ENCODE measurements at regions not wholly inside any gene's neighbourhood (a gene's known extent, or its start where the extent isn't known, plus 50 kb on each side); places are given as distances from the start of the nearest gene placed in this dataset.

DNA sequence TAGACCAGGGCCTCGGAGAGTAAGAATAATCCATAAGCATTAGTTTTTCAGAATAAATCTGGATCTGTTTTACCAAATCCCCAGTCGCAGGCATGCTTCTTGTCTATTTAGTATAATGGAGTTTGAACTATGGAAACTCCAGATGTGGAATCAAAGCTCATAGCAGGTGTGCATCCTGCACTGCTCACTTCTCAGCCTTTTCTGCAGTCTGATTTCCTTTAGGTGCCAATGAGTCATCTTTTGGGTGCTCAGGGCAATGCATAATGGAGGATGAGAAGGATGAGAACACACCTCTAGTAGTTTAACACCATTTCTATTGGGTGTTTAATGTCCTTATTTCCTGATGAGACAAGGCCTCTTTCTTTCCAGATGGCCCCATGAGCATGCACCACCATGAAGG is 961.2 kb downstream of the TMEM121 start:
- H3K4me3 ChIP-seq (ENCODE audit: insufficient read length, low read depth) = no peak overlapping the region
- DNase-seq (ENCODE audit: low read depth, low spot score) = no peak
- H3K4me1 ChIP-seq (ENCODE audit: insufficient read depth, insufficient read length) = no peaks in the 10 kb centered on the region
- no peaks in the 10 kb centered on the region for H3K36me3 ChIP-seq (ENCODE audit: insufficient read depth, insufficient read length, low read length)
- TF ChIP-seq ZNF274 (IDR thresholded peaks at IDR 0.05; ENCODE audit: low read depth, low read length) = no peak
- no peaks in the 10 kb centered on the region for H3K27me3 ChIP-seq (ENCODE audit: insufficient read depth, insufficient read length)
- no peak overlapping the region for H3K9ac ChIP-seq (ENCODE audit: insufficient read length, low read depth)
- H3K9me3 ChIP-seq (ENCODE audit: insufficient read depth, low read length) = peaks cover 5% of the 10 kb centered on the region; the same call in 1 of the 2 replicates

DNA sequence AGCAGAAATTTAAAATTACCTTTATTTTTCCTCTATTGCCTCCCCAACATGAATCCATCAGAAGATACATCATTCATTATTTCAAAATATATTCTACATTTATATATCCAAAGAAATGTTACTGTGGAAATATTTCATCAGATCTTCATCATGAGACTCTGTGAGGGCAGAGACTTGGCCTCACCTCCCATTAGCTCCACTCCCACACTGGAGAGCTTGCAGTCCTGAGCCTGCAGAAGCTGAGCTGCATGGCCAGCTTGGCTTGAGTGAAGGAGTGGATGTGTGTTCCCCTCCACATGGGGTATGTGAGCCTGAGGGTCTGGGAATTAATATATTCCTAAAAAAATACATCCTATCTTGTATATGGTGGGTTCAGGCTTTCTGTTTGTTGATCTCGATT is 961.9 kb downstream of the TMEM121 start:
- TF ChIP-seq YY1 (IDR thresholded peaks at IDR 0.05; ENCODE audit: insufficient read depth, insufficient read length) (no peak), SUZ12 (IDR thresholded peaks at IDR 0.05; ENCODE audit: extremely low read depth, insufficient read depth, insufficient read length) (no peak), ZNF274 (IDR thresholded peaks at IDR 0.05; ENCODE audit: low read depth, low read length) (no peak)
- H3K4me1 ChIP-seq (ENCODE audit: insufficient read depth, insufficient read length) = no peaks in the 10 kb centered on the region
- DNase-seq (ENCODE audit: low read depth, low spot score) = no peak
- peaks cover 5% of the 10 kb centered on the region; the same call in 1 of the 2 replicates for H3K9me3 ChIP-seq (ENCODE audit: insufficient read depth, low read length)
- no peaks in the 10 kb centered on the region for H3K36me3 ChIP-seq (ENCODE audit: insufficient read depth, insufficient read length, low read length)
- no peaks in the 10 kb centered on the region for H3K27me3 ChIP-seq (ENCODE audit: insufficient read depth, insufficient read length)
- H3K4me3 ChIP-seq (ENCODE audit: insufficient read length, low read depth) = no peak overlapping the region
- H3K9ac ChIP-seq (ENCODE audit: insufficient read length, low read depth) = no peak overlapping the region

DNA sequence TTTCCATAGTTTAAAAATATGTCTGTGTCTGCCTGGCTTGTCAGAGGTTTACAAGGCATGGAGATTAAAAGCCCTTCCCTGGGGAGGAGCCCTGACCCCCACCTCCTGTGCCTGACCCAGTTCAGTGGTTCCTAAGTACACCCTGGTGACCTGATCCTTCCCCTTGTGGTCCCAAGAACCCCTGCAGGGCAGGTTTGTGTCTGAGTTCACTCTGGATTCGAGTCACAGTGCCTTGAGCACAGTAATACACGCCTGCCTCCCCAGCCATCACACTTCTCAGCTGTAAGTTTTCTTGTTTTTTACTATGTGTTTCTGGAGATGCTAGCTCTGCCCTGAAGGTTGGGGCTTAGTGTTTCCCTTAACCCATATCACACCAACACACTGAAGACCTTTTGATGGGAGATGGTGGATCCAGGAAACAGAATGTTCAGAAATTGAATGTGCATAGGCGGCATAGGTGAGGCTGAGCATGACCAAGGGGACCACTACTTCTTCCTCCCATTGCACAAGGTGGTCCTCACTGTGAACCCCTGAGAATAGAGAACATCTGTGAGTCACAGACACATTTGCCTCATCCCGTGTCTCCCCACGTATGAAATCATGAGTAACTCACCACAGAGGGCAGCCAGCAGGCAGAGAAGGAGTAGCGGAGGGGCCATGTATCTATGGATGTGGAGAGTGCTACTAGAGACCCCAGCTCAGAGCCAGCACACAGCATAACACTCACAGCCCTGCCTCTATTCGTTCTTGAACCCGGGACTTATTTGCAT is 962.9 kb downstream of the TMEM121 start:
- TF ChIP-seq YY1 (IDR thresholded peaks at IDR 0.05; ENCODE audit: insufficient read depth, insufficient read length) (no peak), ZNF274 (IDR thresholded peaks at IDR 0.05; ENCODE audit: low read depth, low read length) (no peak), SUZ12 (IDR thresholded peaks at IDR 0.05; ENCODE audit: extremely low read depth, insufficient read depth, insufficient read length) (no peak)
- DNase-seq (ENCODE audit: low read depth, low spot score) = no peak
- Histone ChIP-seq H3K4me1 (ENCODE audit: insufficient read depth, insufficient read length) (no peaks in the 10 kb centered on the region), H3K36me3 (ENCODE audit: insufficient read depth, insufficient read length, low read length) (no peaks in the 10 kb centered on the region), H3K9me3 (ENCODE audit: insufficient read depth, low read length) (peaks cover 5% of the 10 kb centered on the region; the same call in 1 of the 2 replicates), H3K4me3 (ENCODE audit: insufficient read length, low read depth) (no peak overlapping the region), H3K9ac (ENCODE audit: insufficient read length, low read depth) (no peak overlapping the region), H3K27me3 (ENCODE audit: insufficient read depth, insufficient read length) (no peaks in the 10 kb centered on the region)

DNA sequence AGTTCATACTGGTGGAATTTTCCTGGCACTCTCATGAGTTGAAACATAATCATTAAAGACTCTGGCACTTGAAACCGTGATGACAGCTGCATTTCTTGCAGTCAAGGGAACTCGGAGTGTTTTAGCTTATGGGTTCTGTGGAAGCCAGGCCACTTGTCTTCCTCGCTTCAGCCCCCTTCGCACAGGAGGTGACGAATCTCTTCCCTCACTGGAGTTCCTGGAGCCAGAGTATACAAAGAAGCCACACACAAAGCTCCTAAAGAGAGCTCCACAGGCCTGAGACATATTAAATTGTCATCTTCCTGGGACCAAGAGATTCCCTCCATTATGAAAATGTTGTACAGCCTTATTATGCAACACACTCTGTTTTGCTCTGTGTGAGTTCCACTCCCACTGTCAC is 964.1 kb downstream of the TMEM121 start:
- H3K9ac ChIP-seq (ENCODE audit: insufficient read length, low read depth) = no peak overlapping the region
- no peaks in the 10 kb centered on the region for H3K36me3 ChIP-seq (ENCODE audit: insufficient read depth, insufficient read length, low read length)
- no peak for DNase-seq (ENCODE audit: low read depth, low spot score)
- no peaks in the 10 kb centered on the region for H3K4me1 ChIP-seq (ENCODE audit: insufficient read depth, insufficient read length)
- H3K27me3 ChIP-seq (ENCODE audit: insufficient read depth, insufficient read length) = no peaks in the 10 kb centered on the region
- H3K9me3 ChIP-seq (ENCODE audit: insufficient read depth, low read length) = peaks cover 5% of the 10 kb centered on the region; the same call in 1 of the 2 replicates
- no peak for TF ChIP-seq SUZ12 (IDR thresholded peaks at IDR 0.05; ENCODE audit: extremely low read depth, insufficient read depth, insufficient read length)
- no peak for TF ChIP-seq YY1 (IDR thresholded peaks at IDR 0.05; ENCODE audit: insufficient read depth, insufficient read length)
- TF ChIP-seq ZNF274 (IDR thresholded peaks at IDR 0.05; ENCODE audit: low read depth, low read length) = no peak
- H3K4me3 ChIP-seq (ENCODE audit: insufficient read length, low read depth) = no peak overlapping the region

DNA sequence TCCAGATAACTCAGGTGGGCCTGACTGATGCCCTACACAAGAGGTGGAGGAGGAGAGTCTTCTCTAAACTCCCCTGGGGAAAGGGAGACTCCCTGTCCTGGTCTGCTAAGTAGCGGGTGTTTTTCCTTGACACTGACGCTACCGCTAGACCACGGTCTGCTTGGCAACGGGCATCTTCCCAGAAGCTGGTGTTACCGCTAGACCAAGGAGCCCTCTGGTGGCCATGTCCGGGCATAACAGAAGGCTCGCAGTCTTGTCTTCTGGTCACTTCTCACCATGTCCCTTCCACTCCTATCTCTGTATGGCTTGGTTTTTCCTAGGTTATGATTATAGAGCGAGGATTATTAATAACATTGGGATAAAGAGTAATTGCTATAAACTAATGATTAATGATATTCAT is 965.5 kb downstream of the TMEM121 start:
- H3K9me3 ChIP-seq (ENCODE audit: insufficient read depth, low read length) = peaks cover 5% of the 10 kb centered on the region; the same call in 1 of the 2 replicates
- TF ChIP-seq SUZ12 (IDR thresholded peaks at IDR 0.05; ENCODE audit: extremely low read depth, insufficient read depth, insufficient read length) (no peak), YY1 (IDR thresholded peaks at IDR 0.05; ENCODE audit: insufficient read depth, insufficient read length) (no peak), ZNF274 (IDR thresholded peaks at IDR 0.05; ENCODE audit: low read depth, low read length) (no peak)

DNA sequence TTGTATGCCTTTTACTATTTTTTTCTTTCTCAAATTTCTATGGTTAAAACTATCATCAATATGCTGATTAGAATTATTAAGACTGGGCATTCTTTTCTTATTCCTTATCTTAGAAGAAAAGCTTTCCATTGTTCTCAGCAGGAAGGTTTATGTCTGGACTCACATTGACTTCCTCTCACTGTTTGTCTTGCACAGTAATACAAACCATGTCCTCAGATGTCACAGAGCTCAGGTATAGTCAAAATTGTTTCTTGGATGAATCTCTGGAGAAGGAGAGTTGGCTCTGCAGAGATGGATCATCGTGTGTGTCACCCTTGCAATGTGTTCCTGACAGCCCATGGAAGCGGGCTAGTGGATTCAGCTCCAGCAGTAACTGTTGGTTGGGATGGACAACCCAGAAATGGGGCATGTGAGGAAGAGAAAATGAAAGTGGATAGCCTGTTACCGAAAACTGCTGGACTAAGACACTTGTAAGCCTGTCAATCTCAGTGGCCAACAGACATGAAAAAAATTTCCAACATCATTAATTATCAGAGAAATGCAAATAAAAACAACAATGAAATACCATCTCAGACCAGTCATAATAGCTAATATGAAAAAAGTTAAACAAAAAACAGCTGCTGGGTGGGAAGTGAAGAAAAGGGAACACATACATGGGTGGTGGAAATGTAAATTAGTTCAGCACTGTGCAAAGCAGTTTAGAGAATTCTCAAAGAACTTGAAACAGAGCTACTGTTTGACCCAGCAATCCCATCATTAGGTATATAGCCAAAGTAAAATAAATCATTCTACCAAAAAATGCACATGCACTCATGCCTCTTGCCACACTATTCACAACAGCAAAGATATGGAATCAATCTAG is 967.8 kb downstream of the TMEM121 start:
- H3K27me3 ChIP-seq (ENCODE audit: insufficient read depth, insufficient read length) = no peaks in the 10 kb centered on the region
- H3K4me3 ChIP-seq (ENCODE audit: insufficient read length, low read depth) = no peak overlapping the region
- no peak for DNase-seq (ENCODE audit: low read depth, low spot score)
- H3K9me3 ChIP-seq (ENCODE audit: insufficient read depth, low read length) = peaks cover 5% of the 10 kb centered on the region; the same call in 1 of the 2 replicates
- H3K9ac ChIP-seq (ENCODE audit: insufficient read length, low read depth) = no peak overlapping the region
- no peak for TF ChIP-seq YY1 (IDR thresholded peaks at IDR 0.05; ENCODE audit: insufficient read depth, insufficient read length)
- H3K36me3 ChIP-seq (ENCODE audit: insufficient read depth, insufficient read length, low read length) = no peaks in the 10 kb centered on the region
- no peaks in the 10 kb centered on the region for H3K4me1 ChIP-seq (ENCODE audit: insufficient read depth, insufficient read length)

More for the DNA sequence above, 965.5 kb downstream of the TMEM121 start:
- Histone ChIP-seq H3K9ac (ENCODE audit: insufficient read length, low read depth) (no peak overlapping the region), H3K36me3 (ENCODE audit: insufficient read depth, insufficient read length, low read length) (no peaks in the 10 kb centered on the region), H3K27me3 (ENCODE audit: insufficient read depth, insufficient read length) (no peaks in the 10 kb centered on the region), H3K4me1 (ENCODE audit: insufficient read depth, insufficient read length) (no peaks in the 10 kb centered on the region), H3K4me3 (ENCODE audit: insufficient read length, low read depth) (no peak overlapping the region)
- DNase-seq (ENCODE audit: low read depth, low spot score) = no peak

DNA sequence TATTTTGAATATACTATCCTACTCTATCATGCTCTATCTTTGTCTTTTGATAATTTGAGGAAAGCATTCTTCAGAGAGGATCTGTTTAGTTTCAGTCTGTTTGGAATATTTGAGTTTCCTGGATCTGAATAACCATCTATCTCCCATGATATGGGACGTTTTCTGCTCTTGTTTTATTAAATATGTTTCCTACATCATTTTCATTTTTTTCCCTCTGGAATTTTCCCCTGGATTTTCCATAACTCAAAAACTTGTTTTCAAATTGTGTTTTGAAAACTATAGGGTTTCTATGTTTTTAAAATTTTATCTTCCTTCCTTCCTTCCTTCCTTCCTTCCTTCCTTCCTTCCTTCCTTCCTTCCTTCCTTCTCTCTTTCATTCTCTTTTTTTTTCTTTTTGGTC is 974.2 kb downstream of the TMEM121 start:
- peaks cover 5% of the 10 kb centered on the region for H3K27me3 ChIP-seq (ENCODE audit: insufficient read depth, insufficient read length)
- H3K4me1 ChIP-seq (ENCODE audit: insufficient read depth, insufficient read length) = no peaks in the 10 kb centered on the region
- no peaks in the 10 kb centered on the region for H3K9me3 ChIP-seq (ENCODE audit: insufficient read depth, low read length)
- H3K36me3 ChIP-seq (ENCODE audit: insufficient read depth, insufficient read length, low read length) = no peaks in the 10 kb centered on the region
- no peak overlapping the region for H3K4me3 ChIP-seq (ENCODE audit: insufficient read length, low read depth)
- no peak for DNase-seq (ENCODE audit: low read depth, low spot score)
- TF ChIP-seq SUZ12 (IDR thresholded peaks at IDR 0.05; ENCODE audit: extremely low read depth, insufficient read depth, insufficient read length) (no peak), ZNF274 (IDR thresholded peaks at IDR 0.05; ENCODE audit: low read depth, low read length) (no peak), YY1 (IDR thresholded peaks at IDR 0.05; ENCODE audit: insufficient read depth, insufficient read length) (no peak)
- H3K9ac ChIP-seq (ENCODE audit: insufficient read length, low read depth) = no peak overlapping the region

Measured in NT2/D1 (cell line).